Fibroblast of villous mesenchyme (primary cell): ENCODE measurements at regions not wholly inside any gene's neighbourhood (a gene's known extent, or its start where the extent isn't known, plus 50 kb on each side); places are given as distances from the start of the nearest gene placed in this dataset.

Source experiments
- DNase-seq: peaks from one replicate; pipeline ENCODE4 v3.0.0-alpha.2; 2010; ENCODE audit warnings: low read depth
- H3K4me3 ChIP-seq: 2 replicates; pipeline ENCODE4 v1.5.1; 2011; ENCODE audit warnings: low read depth, mild to moderate bottlenecking, low read length
- CTCF ChIP-seq: IDR thresholded peaks from 2 replicates; pipeline ENCODE4 v1.5.1; 2012; ENCODE audit warnings: low read depth, mild to moderate bottlenecking, low read length; ENCODE audit not compliant: insufficient read depth

GRCh38 chr1:17927952-17928351, 172.8 kb downstream of the ACTL8 start:
- DNase-seq = no peak
- H3K4me3 ChIP-seq = no peak overlapping the region
- no peak for TF ChIP-seq CTCF

- no peak for TF ChIP-seq CTCF
- no peak for DNase-seq
- no peak overlapping the region for H3K4me3 ChIP-seq
Observed at GRCh38 chr1:17929224-17929623, 174.1 kb downstream of the ACTL8 start.

GRCh38 chr1:17930635-17931034, 175.5 kb downstream of the ACTL8 start:
- DNase-seq = no peak
- no peak for TF ChIP-seq CTCF
- H3K4me3 ChIP-seq = no peak overlapping the region

- DNase-seq = no peak
- no peak overlapping the region for H3K4me3 ChIP-seq
- TF ChIP-seq CTCF = no peak
Observed at GRCh38 chr1:17932164-17932563, 175.4 kb upstream of the IGSF21 start.

GRCh38 chr1:17933501-17933900, 174.1 kb upstream of the IGSF21 start:
- no peak for TF ChIP-seq CTCF
- no peak for DNase-seq
- no peak overlapping the region for H3K4me3 ChIP-seq

GRCh38 chr1:17933971-17934370, 173.6 kb upstream of the IGSF21 start:
- no peak for TF ChIP-seq CTCF
- no peak overlapping the region for H3K4me3 ChIP-seq
- no peak for DNase-seq

GRCh38 chr1:17935230-17935629, 172.4 kb upstream of the IGSF21 start:
- H3K4me3 ChIP-seq = no peak overlapping the region
- DNase-seq = no peak
- no peak for TF ChIP-seq CTCF
